ENCODE measurements at regions not wholly inside any gene's neighbourhood (a gene's known extent, or its start where the extent isn't known, plus 50 kb on each side); places are given as distances from the start of the nearest gene placed in this dataset.

DNA sequence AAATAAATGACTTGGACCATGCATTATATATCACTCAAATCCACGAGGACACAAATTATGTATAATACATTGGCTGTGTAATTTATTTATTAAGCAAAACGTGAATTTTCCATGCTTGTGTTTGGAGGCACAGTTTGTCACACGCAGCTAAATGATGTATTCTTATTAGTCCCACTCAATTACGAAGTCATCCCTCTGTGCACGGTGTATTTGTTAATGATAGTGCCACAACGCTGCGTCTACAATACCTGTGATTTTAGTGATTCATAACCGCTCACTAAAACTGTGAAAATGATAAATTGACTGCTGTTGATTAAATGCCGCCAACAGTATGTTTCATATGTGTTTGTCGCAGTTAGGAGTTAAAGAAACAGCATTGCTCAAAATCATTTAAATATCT, 358.3 kb downstream of the ZNF516 start:
- WGBS (ENCODE audit: insufficient coverage) = 95% methylated on average over 4 of the region's 10 CpGs
- DNase-seq = no peak
- CTCF ChIA-PET = no interaction called here

DNA sequence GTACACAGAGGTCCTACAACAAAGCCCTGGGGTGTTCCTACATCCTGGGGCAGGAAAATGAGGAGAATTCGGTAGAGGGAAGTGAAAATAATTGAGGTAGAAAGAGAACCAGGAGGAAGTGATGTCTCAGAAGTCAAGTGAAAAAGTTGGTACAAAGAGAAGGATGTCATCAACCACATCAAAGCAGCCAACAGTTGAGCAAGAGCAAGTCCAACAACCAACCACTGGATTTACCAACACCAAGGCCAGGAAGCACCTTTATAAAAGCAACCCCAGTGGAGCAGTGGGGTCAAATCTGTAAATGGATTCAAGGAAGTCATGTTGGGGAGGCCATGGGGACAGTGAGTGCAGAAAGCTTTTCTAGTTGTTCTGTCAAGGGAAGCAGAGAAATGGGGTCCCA, 360.4 kb downstream of the ZNF516 start:
- Histone ChIP-seq H3K4me3 (ENCODE audit: control insufficient read depth in 1 of 7, extremely low read depth in 1 of 7, insufficient read depth in 4 of 7, low read depth in 2 of 7, low read length in 6 of 7) (no peak overlapping the region), H3K27me3 (replicated peaks in 2 of 5; ENCODE audit: control insufficient read depth in 4 of 5, insufficient read depth in 5 of 5, low read length in 4 of 5) (peaks cover 0 to 2% (median 0%) of the 10 kb centered on the region in 5 experiments), H3K4me1 (ENCODE audit: control extremely low read depth in 1 of 4, control insufficient read depth in 4 of 4, insufficient read depth in 4 of 4, low read length in 3 of 4) (peaks cover 0 to 3% (median 0%) of the 10 kb centered on the region in 4 experiments), H3K27ac (ENCODE audit: insufficient read depth in 1 of 2, low read depth in 1 of 2, low read length in 2 of 2, poor library complexity in 1 of 2, severe bottlenecking in 2 of 2) (no peak overlapping the region), H3K36me3 (ENCODE audit: control insufficient read depth in 4 of 4, insufficient read depth in 4 of 4, low read length in 3 of 4) (no peaks in the 10 kb centered on the region), H3K9me3 (ENCODE audit: control extremely low read depth in 1 of 5, control insufficient read depth in 4 of 5, insufficient read depth in 2 of 5, low read depth in 1 of 5, low read length in 4 of 5) (no peaks in the 10 kb centered on the region)
- WGBS (ENCODE audit: insufficient coverage) = 40% methylated on average over 1 of the region's 1 CpG
- CTCF ChIA-PET = no interaction called here
- POLR2A ChIA-PET = no interaction called here
- peak in 2 of 3 donors; percentile 5 to 13 for DNase-seq

More for the DNA sequence above, 358.3 kb downstream of the ZNF516 start:
- no peaks in the 10 kb centered on the region for H3K36me3 ChIP-seq (ENCODE audit: control insufficient read depth in 4 of 4, insufficient read depth in 4 of 4, low read length in 3 of 4)
- H3K4me1 ChIP-seq (ENCODE audit: control extremely low read depth in 1 of 4, control insufficient read depth in 4 of 4, insufficient read depth in 4 of 4, low read length in 3 of 4) = peaks cover 0 to 3% (median 0%) of the 10 kb centered on the region in 4 experiments
- no peak overlapping the region for H3K4me3 ChIP-seq (ENCODE audit: control insufficient read depth in 1 of 7, extremely low read depth in 1 of 7, insufficient read depth in 4 of 7, low read depth in 2 of 7, low read length in 6 of 7)
- H3K27ac ChIP-seq (ENCODE audit: insufficient read depth in 1 of 2, low read depth in 1 of 2, low read length in 2 of 2, poor library complexity in 1 of 2, severe bottlenecking in 2 of 2) = no peak overlapping the region
- POLR2A ChIA-PET = no interaction called here
- no peaks in the 10 kb centered on the region for H3K9me3 ChIP-seq (ENCODE audit: control extremely low read depth in 1 of 5, control insufficient read depth in 4 of 5, insufficient read depth in 2 of 5, low read depth in 1 of 5, low read length in 4 of 5)
- no peaks in the 10 kb centered on the region for H3K27me3 ChIP-seq (replicated peaks in 2 of 5; ENCODE audit: control insufficient read depth in 4 of 5, insufficient read depth in 5 of 5, low read length in 4 of 5)

DNA sequence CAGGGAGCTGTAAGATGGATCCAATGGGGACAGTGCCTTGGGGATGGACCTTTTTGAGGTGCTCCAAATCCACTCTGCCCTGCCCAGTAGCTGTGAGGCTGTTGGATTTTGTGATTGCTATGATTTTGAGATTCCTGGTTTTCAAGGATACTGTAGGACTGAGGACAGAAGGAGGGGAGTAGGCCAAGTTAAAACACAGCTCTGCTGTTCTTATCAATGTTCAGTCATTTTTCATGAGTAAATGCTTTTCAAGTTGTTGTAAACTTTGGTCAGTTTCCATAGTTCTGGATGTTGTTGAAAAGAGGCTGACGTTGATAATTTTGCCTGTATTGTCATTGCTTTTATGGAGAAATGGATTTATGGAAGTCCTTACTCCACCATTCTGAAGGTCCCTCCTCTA, 361.2 kb downstream of the ZNF516 start:
- H3K9me3 ChIP-seq (ENCODE audit: control extremely low read depth in 1 of 5, control insufficient read depth in 4 of 5, insufficient read depth in 2 of 5, low read depth in 1 of 5, low read length in 4 of 5) = no peaks in the 10 kb centered on the region
- peaks cover 0 to 2% (median 0%) of the 10 kb centered on the region in 5 experiments for H3K27me3 ChIP-seq (replicated peaks in 2 of 5; ENCODE audit: control insufficient read depth in 4 of 5, insufficient read depth in 5 of 5, low read length in 4 of 5)
- no peak for DNase-seq
- ChIA-PET CTCF (no interaction called here), POLR2A (no interaction called here)
- no peak overlapping the region for H3K4me3 ChIP-seq (ENCODE audit: control insufficient read depth in 1 of 7, extremely low read depth in 1 of 7, insufficient read depth in 4 of 7, low read depth in 2 of 7, low read length in 6 of 7)
- no peaks in the 10 kb centered on the region for H3K36me3 ChIP-seq (ENCODE audit: control insufficient read depth in 4 of 4, insufficient read depth in 4 of 4, low read length in 3 of 4)
- WGBS (ENCODE audit: insufficient coverage) = 80% methylated on average over 1 of the region's 1 CpG
- peaks cover 0 to 3% (median 0%) of the 10 kb centered on the region in 4 experiments for H3K4me1 ChIP-seq (ENCODE audit: control extremely low read depth in 1 of 4, control insufficient read depth in 4 of 4, insufficient read depth in 4 of 4, low read length in 3 of 4)
- no peak overlapping the region for H3K27ac ChIP-seq (ENCODE audit: insufficient read depth in 1 of 2, low read depth in 1 of 2, low read length in 2 of 2, poor library complexity in 1 of 2, severe bottlenecking in 2 of 2)

DNA sequence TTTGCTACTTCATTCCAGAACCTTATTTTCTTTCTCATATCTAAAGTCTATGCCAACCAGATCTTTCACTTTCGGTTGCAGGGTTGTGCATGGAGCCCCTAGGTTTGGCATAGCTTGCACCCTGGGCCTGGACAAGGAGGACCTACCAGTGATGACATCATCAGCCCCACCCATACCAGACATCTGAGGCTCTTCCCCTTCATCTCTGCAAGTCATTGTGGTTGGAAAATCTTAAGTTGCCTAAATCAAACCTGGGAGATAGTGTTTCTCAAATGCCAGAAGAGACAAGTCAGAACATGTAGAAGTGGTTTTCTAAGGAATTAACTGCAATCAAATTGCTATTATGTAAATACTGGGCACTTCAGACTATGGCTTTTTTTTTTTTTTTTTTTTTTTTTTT, 363.3 kb downstream of the ZNF516 start:
- Histone ChIP-seq H3K4me1 (ENCODE audit: control extremely low read depth in 1 of 4, control insufficient read depth in 4 of 4, insufficient read depth in 4 of 4, low read length in 3 of 4) (peaks cover 0 to 3% (median 0%) of the 10 kb centered on the region in 4 experiments), H3K4me3 (ENCODE audit: control insufficient read depth in 1 of 7, extremely low read depth in 1 of 7, insufficient read depth in 4 of 7, low read depth in 2 of 7, low read length in 6 of 7) (no peak overlapping the region), H3K27ac (ENCODE audit: insufficient read depth in 1 of 2, low read depth in 1 of 2, low read length in 2 of 2, poor library complexity in 1 of 2, severe bottlenecking in 2 of 2) (no peak overlapping the region), H3K36me3 (ENCODE audit: control insufficient read depth in 4 of 4, insufficient read depth in 4 of 4, low read length in 3 of 4) (no peaks in the 10 kb centered on the region), H3K9me3 (ENCODE audit: control extremely low read depth in 1 of 5, control insufficient read depth in 4 of 5, insufficient read depth in 2 of 5, low read depth in 1 of 5, low read length in 4 of 5) (no peaks in the 10 kb centered on the region), H3K27me3 (replicated peaks in 2 of 5; ENCODE audit: control insufficient read depth in 4 of 5, insufficient read depth in 5 of 5, low read length in 4 of 5) (peaks cover 0 to 2% (median 0%) of the 10 kb centered on the region in 5 experiments)
- ChIA-PET POLR2A (no interaction called here), CTCF (no interaction called here)
- WGBS (ENCODE audit: insufficient coverage) = 100% methylated on average over 1 of the region's 1 CpG
- DNase-seq = peak in 2 of 3 donors; percentile 4 to 11

DNA sequence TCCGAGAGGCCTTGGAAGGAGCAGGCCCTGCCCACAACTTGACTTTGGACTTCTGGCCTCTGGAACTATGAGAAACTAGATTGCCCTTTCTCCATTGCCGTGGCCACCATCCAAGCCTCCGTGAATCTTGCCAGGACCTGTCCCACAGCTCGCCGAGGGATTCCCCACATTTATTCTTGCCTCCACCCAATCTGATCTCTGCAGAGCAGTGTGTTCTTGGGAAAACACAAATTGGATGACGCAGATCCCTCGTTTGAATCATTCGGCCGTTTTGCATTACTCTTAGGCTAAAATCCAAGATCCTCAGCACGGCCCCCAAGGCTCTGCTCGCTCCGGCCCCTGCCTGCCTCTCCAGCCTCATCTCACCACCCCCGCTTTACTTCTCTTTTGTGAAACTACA, 364.2 kb downstream of the ZNF516 start:
- Histone ChIP-seq H3K9me3 (ENCODE audit: control extremely low read depth in 1 of 5, control insufficient read depth in 4 of 5, insufficient read depth in 2 of 5, low read depth in 1 of 5, low read length in 4 of 5) (no peaks in the 10 kb centered on the region), H3K36me3 (ENCODE audit: control insufficient read depth in 4 of 4, insufficient read depth in 4 of 4, low read length in 3 of 4) (no peaks in the 10 kb centered on the region), H3K27me3 (replicated peaks in 2 of 5; ENCODE audit: control insufficient read depth in 4 of 5, insufficient read depth in 5 of 5, low read length in 4 of 5) (peaks cover 0 to 2% (median 0%) of the 10 kb centered on the region in 5 experiments), H3K4me3 (ENCODE audit: control insufficient read depth in 1 of 7, extremely low read depth in 1 of 7, insufficient read depth in 4 of 7, low read depth in 2 of 7, low read length in 6 of 7) (no peak overlapping the region), H3K27ac (ENCODE audit: insufficient read depth in 1 of 2, low read depth in 1 of 2, low read length in 2 of 2, poor library complexity in 1 of 2, severe bottlenecking in 2 of 2) (no peak overlapping the region), H3K4me1 (ENCODE audit: control extremely low read depth in 1 of 4, control insufficient read depth in 4 of 4, insufficient read depth in 4 of 4, low read length in 3 of 4) (peaks cover 0 to 3% (median 0%) of the 10 kb centered on the region in 4 experiments)
- no peak for DNase-seq
- POLR2A ChIA-PET = no interaction called here
- WGBS (ENCODE audit: insufficient coverage) = 96% methylated on average over 11 of the region's 13 CpGs
- CTCF ChIA-PET = no interaction called here

DNA sequence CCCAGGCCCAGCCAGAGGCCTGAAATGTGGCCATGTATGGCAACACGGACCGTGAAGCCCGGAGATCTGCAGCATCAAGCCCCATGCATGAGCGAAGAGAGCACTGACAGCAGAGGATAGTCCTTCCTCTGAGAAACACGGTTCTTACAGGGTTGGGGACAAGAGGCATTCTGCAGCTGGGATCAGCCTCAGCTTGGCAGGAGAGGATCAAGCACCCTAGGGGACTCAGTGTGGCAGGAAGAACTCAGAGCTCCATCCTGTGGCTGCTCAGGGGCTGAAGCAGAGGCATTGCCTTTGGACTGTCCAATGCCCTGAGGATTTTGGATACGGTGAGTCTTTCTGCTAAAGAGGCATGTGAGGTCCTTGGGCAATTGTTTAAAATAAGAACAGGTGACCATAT, 368.7 kb downstream of the ZNF516 start:
- DNase-seq = no peak
- H3K4me1 ChIP-seq (ENCODE audit: control extremely low read depth in 1 of 4, control insufficient read depth in 4 of 4, insufficient read depth in 4 of 4, low read length in 3 of 4) = no peaks in the 10 kb centered on the region
- H3K27me3 ChIP-seq (replicated peaks in 2 of 5; ENCODE audit: control insufficient read depth in 4 of 5, insufficient read depth in 5 of 5, low read length in 4 of 5) = peaks cover 0 to 4% (median 0%) of the 10 kb centered on the region in 5 experiments
- H3K27ac ChIP-seq (ENCODE audit: insufficient read depth in 1 of 2, low read depth in 1 of 2, low read length in 2 of 2, poor library complexity in 1 of 2, severe bottlenecking in 2 of 2) = no peak overlapping the region
- POLR2A ChIA-PET = no interaction called here
- CTCF ChIA-PET = no interaction called here
- 87% methylated on average over 6 of the region's 6 CpGs for WGBS (ENCODE audit: insufficient coverage)
- no peaks in the 10 kb centered on the region for H3K36me3 ChIP-seq (ENCODE audit: control insufficient read depth in 4 of 4, insufficient read depth in 4 of 4, low read length in 3 of 4)
- no peaks in the 10 kb centered on the region for H3K9me3 ChIP-seq (ENCODE audit: control extremely low read depth in 1 of 5, control insufficient read depth in 4 of 5, insufficient read depth in 2 of 5, low read depth in 1 of 5, low read length in 4 of 5)
- no peak overlapping the region for H3K4me3 ChIP-seq (ENCODE audit: control insufficient read depth in 1 of 7, extremely low read depth in 1 of 7, insufficient read depth in 4 of 7, low read depth in 2 of 7, low read length in 6 of 7)

DNA sequence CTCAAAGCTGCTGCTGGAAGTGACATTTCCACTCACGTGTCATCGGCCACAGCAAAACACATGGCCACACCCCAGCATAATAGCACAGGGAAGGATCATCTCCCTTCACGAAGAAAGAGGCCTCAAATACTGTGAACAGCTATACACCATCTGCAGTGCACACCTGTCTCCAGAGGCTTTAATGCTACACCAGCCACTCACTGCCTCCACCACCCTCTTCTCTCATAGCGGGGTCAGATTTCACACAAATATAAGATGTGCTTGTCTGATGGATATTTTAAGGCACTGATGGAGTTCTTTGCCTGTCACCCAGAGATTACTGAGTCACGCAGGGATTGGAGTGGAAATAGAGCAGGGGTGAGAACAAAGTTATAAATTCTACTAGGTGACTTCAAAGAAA, 374.0 kb downstream of the ZNF516 start:
- 91% methylated on average over 4 of the region's 5 CpGs for WGBS (ENCODE audit: insufficient coverage)
- POLR2A ChIA-PET = no interaction called here

More for the DNA sequence above, 374.0 kb downstream of the ZNF516 start:
- no peak overlapping the region for H3K27ac ChIP-seq (ENCODE audit: insufficient read depth in 1 of 2, low read depth in 1 of 2, low read length in 2 of 2, poor library complexity in 1 of 2, severe bottlenecking in 2 of 2)
- DNase-seq = no peak
- peaks cover 0 to 2% (median 0%) of the 10 kb centered on the region in 5 experiments for H3K27me3 ChIP-seq (replicated peaks in 2 of 5; ENCODE audit: control insufficient read depth in 4 of 5, insufficient read depth in 5 of 5, low read length in 4 of 5)
- H3K9me3 ChIP-seq (ENCODE audit: control extremely low read depth in 1 of 5, control insufficient read depth in 4 of 5, insufficient read depth in 2 of 5, low read depth in 1 of 5, low read length in 4 of 5) = no peaks in the 10 kb centered on the region
- H3K4me3 ChIP-seq (ENCODE audit: control insufficient read depth in 1 of 7, extremely low read depth in 1 of 7, insufficient read depth in 4 of 7, low read depth in 2 of 7, low read length in 6 of 7) = no peak overlapping the region
- no peaks in the 10 kb centered on the region for H3K36me3 ChIP-seq (ENCODE audit: control insufficient read depth in 4 of 4, insufficient read depth in 4 of 4, low read length in 3 of 4)
- H3K4me1 ChIP-seq (ENCODE audit: control extremely low read depth in 1 of 4, control insufficient read depth in 4 of 4, insufficient read depth in 4 of 4, low read length in 3 of 4) = no peaks in the 10 kb centered on the region
- CTCF ChIA-PET = no interaction called here

Measured in common myeloid progenitor, CD34-positive (primary cell).